OCI-LY1 (cell line): ENCODE measurements at regions not wholly inside any gene's neighbourhood (a gene's known extent, or its start where the extent isn't known, plus 50 kb on each side); places are given as distances from the start of the nearest gene placed in this dataset.
A peak's percentile ranks its signal among the peaks of the same experiment; 100 is the strongest.

ENCODE experiments used
- H2AFZ ChIP-seq: fragments of 200-600 bp; sonication (generic), shearing (Covaris generic); 2 replicates; pipeline ENCODE4 v1.6.0; 2014; ENCODE audit warnings: antibody characterized with exemption, mild to moderate bottlenecking, low read length
- H3F3A ChIP-seq: fragments of 200-600 bp; sonication (generic), shearing (Covaris generic); 2 replicates; pipeline ENCODE4 v1.6.0; 2014; ENCODE audit warnings: mild to moderate bottlenecking, antibody characterized with exemption, low read length, moderate library complexity; ENCODE audit not compliant: insufficient read depth
- H3K27ac ChIP-seq: fragments of 200-600 bp; sonication (generic); 2 replicates; pipeline ENCODE4 v1.5.1; 2014; ENCODE audit warnings: low read length, mixed run types, mild to moderate bottlenecking, low read depth; ENCODE audit not compliant: poor library complexity, severe bottlenecking
- H3K27me3 ChIP-seq: fragments of 200-600 bp; sonication (generic); 2 replicates; pipeline ENCODE4 v1.6.0; 2014; ENCODE audit warnings: antibody characterized with exemption, mild to moderate bottlenecking, low read length, moderate library complexity; ENCODE audit not compliant: insufficient read depth
- H3K36me3 ChIP-seq: fragments of 200-600 bp; sonication (generic); 2 replicates; pipeline ENCODE4 v1.6.1; 2014; ENCODE audit warnings: mild to moderate bottlenecking, antibody characterized with exemption, low read length, moderate library complexity, mixed read lengths; ENCODE audit not compliant: insufficient read depth
- H3K4me1 ChIP-seq: fragments of 200-600 bp; sonication (generic); 2 replicates; pipeline ENCODE4 v1.5.1; 2014; ENCODE audit warnings: mild to moderate bottlenecking, low read length, moderate library complexity; ENCODE audit not compliant: insufficient read depth, severe bottlenecking
- H3K4me2 ChIP-seq: fragments of 200-600 bp; sonication (generic), shearing (Covaris generic); 2 replicates; pipeline ENCODE4 v1.6.1; 2014; ENCODE audit warnings: low read length
- H3K4me3 ChIP-seq: fragments of 200-600 bp; sonication (generic); 2 replicates; pipeline ENCODE4 v1.5.1; 2014; ENCODE audit warnings: low read length, low read depth, mild to moderate bottlenecking, mixed read lengths; ENCODE audit not compliant: poor library complexity, severe bottlenecking
- H3K79me2 ChIP-seq: fragments of 200-600 bp; shearing (Covaris generic); 2 replicates; pipeline ENCODE4 v1.6.1; 2016; ENCODE audit warnings: mixed run types, low read length, mixed read lengths; ENCODE audit not compliant: insufficient read depth
- H3K9ac ChIP-seq: fragments of 200-600 bp; sonication (generic), shearing (Covaris generic); 2 replicates; pipeline ENCODE4 v1.6.1; 2014; ENCODE audit warnings: mild to moderate bottlenecking, low read length, mixed read lengths
- H3K9me2 ChIP-seq: fragments of 200-600 bp; sonication (generic), shearing (Covaris generic); 2 replicates; pipeline ENCODE4 v1.6.1; 2014; ENCODE audit warnings: low read depth, mild to moderate bottlenecking, low read length, mixed read lengths
- H3K9me3 ChIP-seq: fragments of 200-600 bp; shearing (Covaris generic); 2 replicates; pipeline ENCODE4 v1.6.1; 2014; ENCODE audit warnings: low read length, mixed read lengths
- H4K20me1 ChIP-seq: fragments of 200-600 bp; sonication (generic), shearing (Covaris generic); 2 replicates; pipeline ENCODE4 v1.6.0; 2016; ENCODE audit warnings: mild to moderate bottlenecking, low read length; ENCODE audit not compliant: insufficient read depth
- CTCF ChIP-seq: fragments of 200-600 bp; sonication (generic), shearing (Covaris generic); IDR thresholded peaks from 2 replicates; pipeline ENCODE4 v1.5.1; 2017; ENCODE audit warnings: mild to moderate bottlenecking, antibody characterized with exemption, low read length, moderate library complexity, mixed read lengths
- EZH2 ChIP-seq: fragments of 200-600 bp; sonication (generic), shearing (Covaris generic); IDR thresholded peaks from 2 replicates; pipeline ENCODE4 v1.8.0; 2017; ENCODE audit warnings: borderline replicate concordance, mixed run types, mild to moderate bottlenecking, antibody characterized with exemption, low read length, moderate library complexity, mixed read lengths

GRCh38 chr16:64311241-64311640, 810.6 kb downstream of the CDH11 start:
- Histone ChIP-seq H3K27ac (peak overlapping the region; percentile 27), H4K20me1 (no peaks in the 10 kb centered on the region), H3K27me3 (no peaks in the 10 kb centered on the region), H3F3A (no peaks in the 10 kb centered on the region), H3K9ac (no peak overlapping the region), H3K4me1 (peaks cover 78% of the 10 kb centered on the region), H3K36me3 (no peaks in the 10 kb centered on the region; the same call in 1 of the 2 replicates), H3K9me3 (peaks cover 4% of the 10 kb centered on the region; the same call in 1 of the 2 replicates), H3K9me2 (no peaks in the 10 kb centered on the region), H3K4me3 (no peak overlapping the region), H2AFZ (no peak overlapping the region), H3K4me2 (no peak overlapping the region), H3K79me2 (no peaks in the 10 kb centered on the region)
- TF ChIP-seq EZH2, result no peak

- H3K9ac ChIP-seq, result no peak overlapping the region
- H3K36me3 ChIP-seq, result no peaks in the 10 kb centered on the region; the same call in 1 of the 2 replicates
- no peak overlapping the region for H2AFZ ChIP-seq
- H3K9me2 ChIP-seq, result no peaks in the 10 kb centered on the region
- peak overlapping the region; percentile 27 for H3K27ac ChIP-seq
- H3K4me1 ChIP-seq, result peaks cover 78% of the 10 kb centered on the region
- TF ChIP-seq EZH2, result no peak
- no peak for TF ChIP-seq CTCF
- H4K20me1 ChIP-seq, result no peaks in the 10 kb centered on the region
- H3F3A ChIP-seq, result no peaks in the 10 kb centered on the region
- no peak overlapping the region for H3K4me3 ChIP-seq
- no peak overlapping the region for H3K4me2 ChIP-seq
- H3K9me3 ChIP-seq, result peaks cover 4% of the 10 kb centered on the region; the same call in 1 of the 2 replicates
- H3K79me2 ChIP-seq, result no peaks in the 10 kb centered on the region
- no peaks in the 10 kb centered on the region for H3K27me3 ChIP-seq
Observed at GRCh38 chr16:64309398-64310110, 812.3 kb downstream of the CDH11 start.

GRCh38 chr16:64308721-64309120, 813.1 kb downstream of the CDH11 start:
- Histone ChIP-seq H4K20me1 (no peaks in the 10 kb centered on the region), H2AFZ (no peak overlapping the region), H3K27ac (peak overlapping the region; percentile 3), H3K79me2 (no peaks in the 10 kb centered on the region), H3K36me3 (no peaks in the 10 kb centered on the region; the same call in 1 of the 2 replicates), H3F3A (no peaks in the 10 kb centered on the region), H3K9me3 (peaks cover 4% of the 10 kb centered on the region; the same call in 1 of the 2 replicates), H3K4me2 (no peak overlapping the region), H3K4me1 (peaks cover 78% of the 10 kb centered on the region), H3K9me2 (no peaks in the 10 kb centered on the region), H3K27me3 (no peaks in the 10 kb centered on the region), H3K4me3 (no peak overlapping the region), H3K9ac (no peak overlapping the region)
- TF ChIP-seq EZH2 (no peak), CTCF (no peak)
